IMR-90 (cell line): ENCODE measurements at regions not wholly inside any gene's neighbourhood (a gene's known extent, or its start where the extent isn't known, plus 50 kb on each side); places are given as distances from the start of the nearest gene placed in this dataset.

Source experiments
- ATAC-seq: fragments of 200-7000 bp; cut with Tn5 transposase; 2 replicates; pipeline ENCODE4 v1.9.1; 2020; ENCODE audit warnings: low read depth, mild to moderate bottlenecking, moderate library complexity
- BruUV-seq: library from RNA; stranded (reverse); fragments of 400-500 nt; replicated peaks from 2 replicates; lab custom pipeline; 2021; lab: Mats Ljungman, UMichigan
- CTCF ChIA-PET: fragments of 300-600 bp; formaldehyde crosslinking; extraction: SDS; loops from one replicate; lab custom pipeline; 2021; ENCODE audit warnings: antibody characterized with exemption; lab: Yijun Ruan, JAX
- POLR2A ChIA-PET: fragments of 300-600 bp; sonication (Branson Sonifier 250); formaldehyde crosslinking; loops from one replicate; lab custom pipeline; 2022; ENCODE audit warnings: antibody characterized with exemption; ENCODE audit not compliant: unreplicated experiment; lab: Charles Lee
- DNase-seq: peaks from one replicate; pipeline ENCODE4 v3.0.0; 2013
- H2AFZ ChIP-seq: replicated peaks from 2 replicates; pipeline ENCODE3; 2013; ENCODE audit warnings: low read length, mild to moderate bottlenecking; ENCODE audit not compliant: poor library complexity
- H2AK5ac ChIP-seq: 2 replicates; pipeline ENCODE4 v1.6.1; 2013; ENCODE audit warnings: low read depth, low read length, inconsistent platforms
- H2AK9ac ChIP-seq: replicated peaks from 2 replicates; pipeline ENCODE3; 2013; ENCODE audit warnings: mild to moderate bottlenecking, low read depth, low read length, moderate library complexity; ENCODE audit not compliant: poor library complexity
- H2BK120ac ChIP-seq: 2 replicates; pipeline ENCODE4 v1.6.1; 2013; ENCODE audit warnings: low read depth, low read length, inconsistent platforms
- H2BK15ac ChIP-seq: 3 replicates; pipeline ENCODE4 v1.6.1; 2013; ENCODE audit warnings: low read depth, low read length, inconsistent platforms
- H2BK20ac ChIP-seq: 2 replicates; pipeline ENCODE4 v1.6.1; 2013; ENCODE audit warnings: low read depth, mild to moderate bottlenecking, inconsistent platforms, low read length, moderate library complexity
- H2BK5ac ChIP-seq: 2 replicates; pipeline ENCODE4 v1.6.1; 2013; ENCODE audit warnings: mild to moderate bottlenecking, low read depth, low read length, inconsistent platforms; ENCODE audit not compliant: poor library complexity, severe bottlenecking
- H3K14ac ChIP-seq: replicated peaks from 2 replicates; pipeline ENCODE4 v1.6.1; 2013; ENCODE audit warnings: low read depth, low read length, inconsistent platforms
- H3K18ac ChIP-seq: 2 replicates; pipeline ENCODE4 v1.6.1; 2013; ENCODE audit warnings: low read depth, low read length, control low read depth
- H3K23ac ChIP-seq: 2 replicates; pipeline ENCODE4 v1.6.1; 2013; ENCODE audit warnings: low read depth, low read length, inconsistent platforms
- H3K27ac ChIP-seq: 2 replicates; pipeline ENCODE4 v1.5.1; 2013; ENCODE audit warnings: mild to moderate bottlenecking, control low read depth, low read length; ENCODE audit not compliant: insufficient read depth
- H3K27me3 ChIP-seq: 2 replicates; pipeline ENCODE4 v1.6.1; 2013; ENCODE audit warnings: low read length; ENCODE audit not compliant: control insufficient read depth, insufficient read depth
- H3K36me3 ChIP-seq: 2 replicates; pipeline ENCODE4 v1.6.1; 2013; ENCODE audit warnings: low read length, mixed read lengths; ENCODE audit not compliant: control insufficient read depth, insufficient read depth
- H3K4ac ChIP-seq: 2 replicates; pipeline ENCODE4 v1.6.1; 2013; ENCODE audit warnings: low read depth, low read length, inconsistent platforms
- H3K4me1 ChIP-seq: 2 replicates; pipeline ENCODE4 v1.6.1; 2013; ENCODE audit warnings: low read length, mixed read lengths; ENCODE audit not compliant: control insufficient read depth, insufficient read depth
- H3K4me2 ChIP-seq: 2 replicates; pipeline ENCODE4 v1.6.1; 2013; ENCODE audit warnings: low read depth, mild to moderate bottlenecking, control low read depth, low read length, moderate library complexity
- H3K4me3 ChIP-seq: 2 replicates; pipeline ENCODE4 v1.5.1; 2013; ENCODE audit warnings: low read depth, mild to moderate bottlenecking, control low read depth, low read length, moderate library complexity; ENCODE audit not compliant: insufficient read depth
- H3K56ac ChIP-seq: 2 replicates; pipeline ENCODE4 v1.6.1; 2013; ENCODE audit warnings: low read length, inconsistent platforms; ENCODE audit not compliant: insufficient read depth; ENCODE audit errors: extremely low read depth
- H3K79me1 ChIP-seq, 2 experiments: 2 replicates each; pipeline ENCODE4 v1.6.1; 2013; ENCODE audit warnings: low read length in 2 of 2, inconsistent platforms in 1 of 2, low read depth in 1 of 2
- H3K9ac ChIP-seq: 2 replicates; pipeline ENCODE4 v1.6.1; 2013; ENCODE audit warnings: low read depth, low read length, control low read depth
- H3K9me1 ChIP-seq: 2 replicates; pipeline ENCODE4 v1.6.1; 2013; ENCODE audit warnings: low read length, inconsistent platforms; ENCODE audit not compliant: insufficient read depth
- H3K9me3 ChIP-seq: 2 replicates; pipeline ENCODE4 v1.6.1; 2013; ENCODE audit warnings: low read length; ENCODE audit not compliant: control insufficient read depth, insufficient read depth
- H4K20me1 ChIP-seq: 2 replicates; pipeline ENCODE4 v1.6.1; 2013; ENCODE audit warnings: low read length, inconsistent platforms; ENCODE audit not compliant: insufficient read depth
- H4K5ac ChIP-seq: 2 replicates; pipeline ENCODE4 v1.6.1; 2013; ENCODE audit warnings: mild to moderate bottlenecking, low read depth, low read length, control low read depth
- H4K8ac ChIP-seq, 2 experiments: 2 replicates each; pipeline ENCODE4 v1.6.1; 2013; ENCODE audit warnings: low read depth in 2 of 2, low read length in 2 of 2, control low read depth in 1 of 2, inconsistent platforms in 1 of 2
- H4K91ac ChIP-seq: 2 replicates; pipeline ENCODE4 v1.6.1; 2013; ENCODE audit warnings: low read depth, low read length, inconsistent platforms; ENCODE audit not compliant: insufficient read depth
- CHD1 ChIP-seq: IDR thresholded peaks from 2 replicates; pipeline ENCODE4 v1.6.1; 2012; ENCODE audit warnings: low read depth, low read length, improper control_type of control experiment
- FOS ChIP-seq: fragments of 150-350 bp; IDR thresholded peaks from 2 replicates; pipeline ENCODE4 v1.6.1; 2016; ENCODE audit warnings: low read depth, low read length
- MAFK ChIP-seq: IDR thresholded peaks from 2 replicates; pipeline ENCODE4 v1.6.1; 2012; ENCODE audit warnings: low read depth, low read length, improper control_type of control experiment
- RFX5 ChIP-seq: IDR thresholded peaks from 2 replicates; pipeline ENCODE4 v1.8.0; 2012; ENCODE audit warnings: low read depth, mild to moderate bottlenecking, low read length, moderate library complexity
- WGBS, 2 experiments: methylation state at CpG; one replicate each; pipeline versions ENCODE4 v1.1.5 to v1.1.7; 2013; ENCODE audit warnings: missing lambda C conversion rate in 2 of 2; ENCODE audit not compliant: insufficient read length in 1 of 2; ENCODE audit errors: extremely low coverage in 2 of 2; 5-methylcytosine and 5-hydroxymethylcytosine counted together
- dilution Hi-C: fragments of 300-500 bp; cut with HindIII; formaldehyde crosslinking; loops from one replicate; pipeline ENCODE4 v1.14.3; 2018; ENCODE audit warnings: low sequenced_read_pairs; ENCODE audit not compliant: unreplicated experiment
- in situ Hi-C: fragments of 300-500 bp; cut with MboI; formaldehyde crosslinking; loops from 3 replicates; pipeline ENCODE4 v1.14.3; 2019; ENCODE audit warnings: low sequenced_read_pairs, inconsistent platforms, mixed read lengths
- intact Hi-C: fragments of 100-400 bp; cut with micrococcal nuclease; formaldehyde crosslinking; loops from 2 replicates; pipeline ENCODE4 v1.10.0; 2022
- TF ChIP-seq, protein P1 (sequence below): fragments of 150-350 bp; IDR thresholded peaks from 2 replicates; pipeline ENCODE4 v1.6.1; 2016; ENCODE audit warnings: low read depth, mild to moderate bottlenecking, low read length, moderate library complexity, borderline replicate concordance

DNA sequence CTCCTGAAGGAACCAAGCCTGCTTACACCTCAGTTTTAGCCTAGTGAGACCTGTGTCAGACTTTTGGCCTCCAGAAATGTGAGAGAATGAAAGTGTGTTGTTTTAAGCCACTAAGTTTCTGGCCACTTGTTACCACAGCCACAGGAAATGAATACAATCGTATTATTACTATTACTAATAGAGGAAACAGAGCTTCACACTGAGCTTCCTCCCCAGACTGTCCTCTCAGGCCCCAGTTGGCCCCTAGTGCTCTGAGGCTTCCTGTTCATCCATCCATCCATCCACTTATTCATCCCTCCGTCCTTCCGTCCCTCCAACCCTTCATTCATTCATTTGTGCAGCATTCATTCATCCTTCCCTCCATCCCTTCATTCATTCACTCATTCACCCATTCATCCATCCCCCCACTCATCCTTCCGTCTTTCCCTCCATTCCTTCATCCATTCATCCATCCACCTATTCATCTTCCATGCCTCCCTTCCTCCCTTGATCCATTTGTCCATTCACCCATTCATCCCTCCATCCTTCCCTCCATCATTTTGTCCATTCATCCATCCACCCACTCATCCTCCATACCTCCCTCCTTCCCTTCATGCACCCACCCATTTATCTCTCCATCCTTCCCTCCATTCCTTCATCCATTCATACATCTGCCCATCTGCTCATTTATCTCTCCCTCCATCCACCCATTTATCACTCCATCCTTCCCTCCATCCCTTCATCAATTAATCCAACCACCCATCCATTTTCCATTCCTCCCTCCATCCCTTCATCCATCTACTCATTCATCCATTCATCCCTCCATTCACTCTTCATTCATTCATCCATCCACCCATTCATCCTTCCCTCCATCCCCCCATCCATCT is 95.0 kb downstream of the FOXL1 start:
- Histone ChIP-seq H2BK5ac (no peak overlapping the region), H3K4ac (no peak overlapping the region), H4K5ac (no peak overlapping the region), H3K23ac (no peak overlapping the region), H3K4me1 (peaks cover 27% of the 10 kb centered on the region), H3K14ac (no peak overlapping the region), H3K27me3 (no peaks in the 10 kb centered on the region), H3K9ac (no peak overlapping the region), H2AK9ac (no peak overlapping the region), H3K36me3 (no peaks in the 10 kb centered on the region), H4K8ac (no peak overlapping the region), H2BK15ac (no peak overlapping the region), H3K56ac (no peak overlapping the region), H3K9me3 (peaks cover 3% of the 10 kb centered on the region; the same call in 1 of the 2 replicates), H3K27ac (no peak overlapping the region), H3K18ac (no peak overlapping the region), H2BK120ac (no peak overlapping the region; the same call in 1 of the 2 replicates), H4K91ac (no peak overlapping the region), H3K4me2 (no peak overlapping the region), H2AFZ (no peak overlapping the region), H3K79me1 (peaks cover 4 to 13% of the 10 kb centered on the region in 2 experiments; a peak in 2 of 4 replicates), H3K4me3 (no peak overlapping the region), H2AK5ac (peak overlapping the region; percentile 27), H2BK20ac (peak overlapping the region; percentile 3; the same call in 1 of the 2 replicates), H4K20me1 (no peaks in the 10 kb centered on the region), H3K9me1 (peaks cover 15% of the 10 kb centered on the region)
- ATAC-seq, result no peak
- ChIA-PET POLR2A (no interaction called here), CTCF (no interaction called here)
- no TSS peak for BruUV-seq
- no peak for TF ChIP-seq CHD1
- no peak for TF ChIP-seq MAFK
- TF ChIP-seq, protein P1, sequence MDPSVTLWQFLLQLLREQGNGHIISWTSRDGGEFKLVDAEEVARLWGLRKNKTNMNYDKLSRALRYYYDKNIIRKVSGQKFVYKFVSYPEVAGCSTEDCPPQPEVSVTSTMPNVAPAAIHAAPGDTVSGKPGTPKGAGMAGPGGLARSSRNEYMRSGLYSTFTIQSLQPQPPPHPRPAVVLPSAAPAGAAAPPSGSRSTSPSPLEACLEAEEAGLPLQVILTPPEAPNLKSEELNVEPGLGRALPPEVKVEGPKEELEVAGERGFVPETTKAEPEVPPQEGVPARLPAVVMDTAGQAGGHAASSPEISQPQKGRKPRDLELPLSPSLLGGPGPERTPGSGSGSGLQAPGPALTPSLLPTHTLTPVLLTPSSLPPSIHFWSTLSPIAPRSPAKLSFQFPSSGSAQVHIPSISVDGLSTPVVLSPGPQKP, result no peak
- no peak for TF ChIP-seq RFX5
- TF ChIP-seq FOS, result no peak
- DNase-seq, result no peak
- dilution Hi-C loops (no loop called here), intact Hi-C loops (no loop called here), in situ Hi-C loops (no loop called here)
- 100% methylated on average over 3 to 4 of the region's 4 CpGs for WGBS, 2 experiments
